ENCODE measurements at regions not wholly inside any gene's neighbourhood (a gene's known extent, or its start where the extent isn't known, plus 50 kb on each side); places are given as distances from the start of the nearest gene placed in this dataset.

- TF ChIP-seq FOXM1 (IDR thresholded peaks at IDR 0.05; ENCODE audit: borderline replicate concordance) (no peak), CTBP1 (IDR thresholded peaks at IDR 0.05; ENCODE audit: borderline replicate concordance) (no peak), FOXK2 (IDR thresholded peaks at IDR 0.05) (no peak), BHLHE40 (IDR thresholded peaks at IDR 0.05; ENCODE audit: borderline replicate concordance) (no peak), ZNF384 (IDR thresholded peaks at IDR 0.05) (no peak), HDGF (IDR thresholded peaks at IDR 0.05; ENCODE audit: borderline replicate concordance) (no peak), LEF1 (IDR thresholded peaks at IDR 0.05; ENCODE audit: borderline replicate concordance) (no peak), ELF4 (IDR thresholded peaks at IDR 0.05) (no peak)
These were observed 728.0 kb downstream of the NOVA1 start for GRCh38 chr14:25869854-25870253.

Data from HEK293T (cell line).